OCI-LY3 (cell line): ENCODE measurements at regions not wholly inside any gene's neighbourhood (a gene's known extent, or its start where the extent isn't known, plus 50 kb on each side); places are given as distances from the start of the nearest gene placed in this dataset.

Source experiments
- CTCF ChIP-seq: fragments of 200-600, 300-600 bp; sonication (generic); IDR thresholded peaks from 2 replicates; pipeline ENCODE4 v1.5.1; 2014; ENCODE audit warnings: antibody characterized with exemption, low read length, low read depth
- EZH2phosphoT487 ChIP-seq: fragments of 200-600 bp; shearing (Covaris generic); IDR thresholded peaks from 2 replicates; pipeline ENCODE4 v1.6.1; 2018; ENCODE audit warnings: antibody characterized with exemption, mixed run types, low read depth

GRCh38 chr7:85423209-85423895, 236.5 kb upstream of the SEMA3D start:
- TF ChIP-seq CTCF (no peak), EZH2phosphoT487 (no peak)
